Caki2 (cell line): ENCODE measurements at regions not wholly inside any gene's neighbourhood (a gene's known extent, or its start where the extent isn't known, plus 50 kb on each side); places are given as distances from the start of the nearest gene placed in this dataset.
A peak's percentile ranks its signal among the peaks of the same experiment; 100 is the strongest.

Source experiments
- DNase-seq: peaks from one replicate; pipeline ENCODE4 v3.0.0-alpha.2; 2015; ENCODE audit warnings: low read depth
- in situ Hi-C: cut with HindIII; loops from 2 replicates; pipeline ENCODE4 v1.10.0; 2016; ENCODE audit warnings: low sequenced_read_pairs, low pct_unique_long_range_greater_than_20kb, mixed read lengths

DNA sequence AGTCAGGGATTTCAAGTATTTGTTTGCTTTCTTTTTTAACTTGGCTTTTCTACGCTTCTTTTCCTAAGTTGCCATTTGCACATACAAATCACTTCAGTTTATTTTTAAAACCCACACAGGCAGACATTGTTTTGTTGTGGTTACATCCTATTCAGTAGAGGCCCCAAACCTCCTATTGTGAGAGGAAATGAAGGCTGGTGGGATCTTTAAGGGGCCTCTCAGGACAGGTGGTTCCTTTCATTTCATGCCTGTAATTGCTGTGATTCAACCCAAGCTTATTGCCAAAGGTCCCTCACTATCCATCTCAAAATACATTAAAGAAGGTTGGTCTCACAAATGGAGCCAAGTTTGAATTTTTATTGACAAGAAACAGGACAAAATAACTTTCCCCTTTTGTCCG lies 257.1 kb downstream of the ADAMTS20 start:
- no peak for DNase-seq
- in situ Hi-C loops = no loop called here

DNA sequence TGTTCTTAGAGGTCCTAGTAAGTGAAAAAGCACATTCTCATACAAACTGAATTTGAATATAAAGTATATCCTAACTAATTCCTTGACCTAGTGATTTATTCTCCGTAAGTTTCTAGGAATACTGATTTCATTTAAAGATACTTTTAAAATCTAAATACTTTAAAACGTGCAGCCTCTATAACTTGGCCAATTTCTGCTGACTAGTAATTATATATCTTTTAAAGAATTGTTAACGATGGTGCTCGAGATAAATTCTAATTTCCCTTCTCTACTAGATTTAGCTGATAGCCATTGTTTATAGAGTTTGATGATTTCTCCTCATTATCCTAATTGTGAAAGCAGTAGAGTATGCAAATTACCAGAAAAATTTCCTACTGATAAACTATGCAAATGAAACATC lies 257.9 kb downstream of the ADAMTS20 start:
- DNase-seq = no peak
- in situ Hi-C loops = no loop called here

DNA sequence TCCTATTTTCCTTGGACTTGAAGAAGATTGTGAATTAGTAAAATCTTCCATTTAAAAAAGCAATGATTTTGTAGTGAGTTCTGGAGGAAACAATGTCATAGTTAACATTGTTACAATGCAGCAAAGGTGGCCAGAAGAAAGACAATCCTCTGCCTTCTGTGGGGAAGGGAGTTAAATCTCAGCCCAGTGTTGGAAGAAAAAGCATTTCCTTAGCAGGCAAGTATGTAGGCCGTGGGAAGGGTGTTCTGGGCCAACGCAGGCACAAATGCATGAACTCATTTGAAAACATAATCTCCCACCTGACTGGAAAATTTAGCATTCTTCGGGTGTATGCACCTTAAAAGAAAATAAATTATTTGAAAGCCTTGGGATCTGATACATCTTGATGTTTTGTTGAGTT lies 258.6 kb downstream of the ADAMTS20 start:
- DNase-seq = no peak
- in situ Hi-C loops = no loop called here

DNA sequence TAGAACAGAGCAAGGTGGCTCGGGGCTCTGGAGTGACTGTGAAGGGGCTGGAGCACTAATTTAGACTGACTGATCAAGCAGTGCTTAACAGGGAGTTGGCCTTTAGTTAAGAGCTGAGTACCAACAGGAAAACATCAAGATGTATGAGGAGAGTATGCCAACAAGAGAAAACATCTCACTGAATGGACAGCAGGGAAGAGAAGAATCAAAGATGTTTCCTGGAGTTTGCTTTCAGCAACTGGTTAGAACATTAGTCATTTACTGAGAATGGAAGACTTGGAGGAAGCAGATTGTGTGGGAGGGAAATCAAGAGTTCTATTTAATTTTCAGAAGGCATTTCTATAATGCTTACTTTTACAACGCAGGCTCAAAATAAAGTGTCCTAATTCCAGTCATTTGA lies 259.3 kb downstream of the ADAMTS20 start:
- in situ Hi-C loops = no loop called here
- DNase-seq = no peak

DNA sequence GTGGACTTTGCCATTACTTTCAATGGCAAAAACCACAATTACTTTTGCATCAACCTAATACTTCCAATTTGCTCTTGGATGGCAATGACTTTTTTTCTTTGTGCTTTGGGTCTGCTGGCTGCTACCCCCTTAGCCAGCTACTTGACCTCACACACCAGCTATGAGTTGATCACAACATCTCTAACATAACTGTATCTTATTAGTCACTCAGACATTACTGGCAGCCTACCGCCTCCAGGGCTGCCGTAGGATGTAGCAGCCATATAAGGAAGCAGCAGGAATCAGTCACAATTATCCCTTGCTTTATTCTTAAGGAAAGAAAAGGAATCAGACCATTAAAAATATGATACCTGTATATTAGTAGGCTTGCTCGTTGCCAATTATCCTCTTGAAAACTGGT lies 260.5 kb downstream of the ADAMTS20 start:
- no peak for DNase-seq
- in situ Hi-C loops = no loop called here

DNA sequence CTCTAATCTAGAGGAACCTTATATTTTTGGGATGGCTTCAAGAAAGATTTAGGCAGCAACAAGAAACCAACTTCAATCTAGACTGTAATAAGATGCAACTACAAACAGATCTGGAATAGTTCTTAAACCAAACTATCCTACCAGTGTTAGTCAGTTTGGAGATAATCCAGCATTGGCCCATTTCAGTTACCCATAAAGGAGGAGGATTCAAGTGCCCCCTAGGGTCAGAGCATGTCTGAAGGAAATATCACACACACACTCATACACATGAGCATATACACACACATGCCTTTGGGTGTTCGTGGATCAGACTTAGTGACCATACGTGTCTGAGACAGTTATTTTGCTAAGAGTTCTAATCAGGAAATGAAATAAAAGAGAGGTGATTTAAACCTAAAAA lies 261.2 kb downstream of the ADAMTS20 start:
- DNase-seq = no peak
- in situ Hi-C loops = no loop called here

DNA sequence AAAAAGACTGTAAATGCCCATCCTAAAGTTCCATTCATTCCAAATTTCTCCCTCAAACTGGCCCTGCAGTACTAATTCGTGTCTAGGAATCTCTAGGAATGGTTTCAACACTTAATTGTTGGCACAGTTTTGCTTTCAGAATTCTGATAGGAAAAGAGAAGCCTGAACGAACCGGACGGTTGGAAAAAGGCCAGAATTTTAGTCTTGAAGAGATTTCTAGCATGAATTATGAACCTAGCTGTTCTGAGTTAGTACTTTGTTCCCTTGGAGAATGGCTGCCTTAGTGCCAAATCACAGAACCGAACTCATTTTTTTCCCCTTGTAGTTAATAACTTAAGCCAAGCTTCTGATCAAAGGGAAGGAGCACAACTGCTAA lies 262.6 kb downstream of the ADAMTS20 start:
- no peak for DNase-seq
- in situ Hi-C loops = no loop called here

DNA sequence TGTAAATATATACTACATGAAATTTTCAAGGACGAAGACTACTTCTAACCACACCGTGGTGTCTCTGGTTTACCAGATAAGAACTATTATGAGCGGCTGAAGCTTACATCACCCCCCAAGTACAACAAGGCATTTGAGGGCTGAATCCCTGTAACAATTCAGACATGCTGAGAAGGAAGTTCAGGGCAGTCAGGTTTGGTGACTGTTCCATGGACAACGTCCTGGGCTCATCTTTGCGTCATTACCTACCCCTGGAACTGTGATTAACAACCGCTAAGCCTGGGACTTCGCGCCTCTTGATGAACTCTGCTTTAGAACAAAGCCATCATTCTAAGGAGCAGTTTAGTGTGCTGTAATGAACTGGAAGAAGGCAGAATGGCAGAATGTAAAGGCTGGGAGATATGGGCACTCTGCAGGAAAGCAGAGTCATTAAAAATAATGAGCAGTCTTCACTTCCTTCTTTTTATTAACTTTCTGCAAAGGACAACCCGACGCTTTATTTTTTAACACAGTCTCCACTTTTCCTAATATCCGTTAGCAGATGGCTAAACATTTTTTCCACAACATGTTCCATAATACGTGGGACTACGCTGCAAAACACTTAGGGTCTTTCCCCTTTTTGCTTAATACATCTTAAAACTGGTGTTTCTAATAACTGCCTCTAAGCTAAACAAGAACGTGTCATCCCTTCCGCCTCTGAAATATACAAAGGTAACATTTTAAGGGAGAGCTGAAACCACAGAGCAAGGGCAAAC lies 263.2 kb downstream of the ADAMTS20 start:
- no peak for DNase-seq
- in situ Hi-C loops = no loop called here

DNA sequence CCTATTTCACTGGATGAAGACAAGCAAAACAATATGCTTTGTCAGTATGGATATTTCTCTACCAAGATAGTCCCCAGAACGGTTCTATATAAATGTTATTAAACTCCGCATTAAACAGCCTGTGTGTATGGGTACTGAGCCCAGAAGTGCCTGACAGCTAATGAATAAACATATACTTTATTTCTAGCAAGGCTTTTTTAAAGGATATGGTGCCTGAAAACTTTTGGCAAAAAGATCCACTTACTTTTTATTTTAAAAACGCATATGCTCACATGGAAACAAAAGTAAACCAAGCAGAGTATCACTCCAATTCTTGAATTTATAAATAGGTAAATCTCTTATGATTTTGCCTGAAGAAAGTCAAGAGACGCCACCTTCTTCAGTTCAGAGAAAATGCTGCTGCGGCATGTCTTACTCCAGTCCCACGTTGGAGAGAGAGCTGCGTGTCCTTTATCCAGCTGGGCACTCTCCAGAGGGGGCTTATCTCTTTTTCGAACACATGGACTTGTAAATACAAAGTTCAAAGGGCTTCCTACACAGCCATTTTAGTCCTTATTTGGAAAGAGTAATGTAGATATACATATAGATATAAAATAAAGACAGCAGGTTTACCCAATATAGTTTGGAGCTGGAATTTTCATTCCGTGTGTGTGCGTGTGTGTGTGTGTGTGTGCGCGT lies 264.2 kb downstream of the ADAMTS20 start:
- no peak for DNase-seq
- in situ Hi-C loops = no loop called here

DNA sequence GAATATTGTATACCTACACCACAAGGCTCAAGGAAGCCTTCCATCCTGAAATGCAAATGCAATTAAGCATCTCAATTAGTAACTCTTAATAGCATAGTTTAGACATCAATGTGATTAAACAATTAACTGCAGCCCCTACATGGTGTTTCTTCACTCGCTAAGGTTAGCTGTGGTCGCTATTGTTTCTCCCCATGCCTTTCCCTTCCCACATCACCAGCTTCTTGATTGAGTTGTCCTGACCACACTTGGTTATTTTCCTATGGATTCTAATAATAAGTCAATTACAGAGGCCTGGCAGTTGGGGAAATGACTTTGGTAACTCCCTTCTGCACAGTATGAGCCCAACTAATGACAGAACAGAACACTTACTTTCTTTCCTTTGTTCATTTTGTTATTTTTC lies 265.0 kb downstream of the ADAMTS20 start:
- in situ Hi-C loops = no loop called here
- DNase-seq = no peak

DNA sequence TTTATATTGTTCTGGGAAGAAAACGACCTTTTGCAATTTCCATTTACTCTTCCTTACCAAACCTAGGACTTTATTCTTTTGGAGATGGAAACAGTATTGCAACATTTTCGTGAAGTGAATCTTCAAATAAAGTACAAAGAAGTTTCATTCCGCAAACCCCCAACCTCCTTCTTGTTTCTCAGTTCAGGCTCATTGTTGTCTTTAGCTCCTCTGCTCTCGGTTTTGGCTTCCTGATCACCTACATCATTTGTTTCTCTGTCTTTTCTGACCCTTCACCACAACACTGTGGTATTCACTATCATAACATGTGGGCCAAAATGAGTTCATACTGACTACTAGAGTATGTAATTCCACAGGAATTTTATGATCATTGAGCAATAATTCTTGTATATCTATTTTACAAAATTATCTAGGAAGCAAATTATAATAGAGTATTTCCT lies 266.8 kb downstream of the ADAMTS20 start:
- in situ Hi-C loops = no loop called here
- DNase-seq = peak; percentile 76

DNA sequence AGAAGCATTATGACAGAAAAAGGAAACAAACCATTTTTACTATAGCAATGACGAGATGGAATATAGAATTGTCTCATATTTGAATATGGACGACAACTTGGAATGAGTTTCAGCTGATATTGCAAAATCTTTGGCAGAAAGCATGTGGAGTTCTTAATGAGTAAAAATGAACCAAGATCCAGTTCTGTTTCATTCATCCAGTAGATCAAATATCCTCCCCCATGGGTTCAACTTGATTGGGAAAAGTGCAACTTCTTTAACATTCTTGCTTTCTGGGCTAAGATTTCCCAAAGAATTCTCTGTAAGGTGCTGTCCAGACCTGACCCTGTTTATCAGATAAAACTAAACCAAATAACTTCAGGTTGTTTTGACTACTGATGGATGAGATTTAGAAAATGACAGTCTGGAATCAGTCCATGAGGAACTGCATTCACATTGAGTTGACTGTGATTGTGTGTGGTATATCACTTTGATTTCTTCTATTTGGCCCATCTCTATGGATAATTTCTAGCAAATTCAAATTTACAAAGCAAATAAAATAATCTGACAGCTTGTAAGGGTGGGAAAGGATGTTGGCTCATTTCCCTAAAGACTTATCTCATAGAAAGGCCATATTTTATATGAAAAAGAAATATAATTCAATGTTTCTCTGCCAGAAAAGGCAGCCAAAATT lies 267.4 kb downstream of the ADAMTS20 start:
- in situ Hi-C loops = no loop called here
- peak; percentile 22 for DNase-seq

DNA sequence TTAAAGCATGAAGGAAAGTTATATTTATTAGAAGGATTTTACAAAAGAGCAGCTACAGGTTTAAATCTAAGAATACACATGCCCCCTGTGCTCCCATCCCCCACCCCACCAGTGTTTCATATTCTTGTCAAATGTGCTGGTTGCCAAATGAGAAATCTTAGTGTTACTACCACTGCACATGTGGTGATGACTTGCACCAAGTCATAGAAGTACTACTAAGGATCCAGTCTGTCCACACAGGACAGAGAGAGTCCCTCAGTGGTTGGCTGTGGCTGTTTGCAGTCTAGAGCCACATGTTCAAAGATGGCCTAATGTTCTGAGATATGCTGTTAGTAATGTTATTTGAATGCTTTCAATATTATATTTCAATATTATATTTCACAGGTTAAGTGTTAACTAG lies 268.8 kb downstream of the ADAMTS20 start:
- DNase-seq = no peak
- in situ Hi-C loops = no loop called here

DNA sequence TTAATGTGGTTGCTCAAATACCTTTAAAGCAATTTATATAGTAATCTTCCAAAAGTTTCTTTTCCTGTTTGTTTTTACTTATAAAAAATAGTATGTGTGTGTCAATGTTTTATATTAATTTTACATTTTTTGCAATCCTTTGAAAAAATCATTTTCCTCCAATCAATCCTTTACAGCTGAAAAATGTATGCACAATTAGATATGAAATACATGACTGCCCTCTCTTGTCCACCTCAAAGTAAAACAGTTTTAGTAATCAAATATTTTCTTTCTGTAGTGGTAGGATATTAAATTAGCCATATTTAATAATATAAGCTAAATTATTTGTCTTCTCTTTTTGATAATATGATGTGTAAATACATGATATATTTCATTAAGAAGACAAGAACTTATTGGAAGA lies 269.9 kb downstream of the ADAMTS20 start:
- peak; percentile 21 for DNase-seq
- in situ Hi-C loops = no loop called here

DNA sequence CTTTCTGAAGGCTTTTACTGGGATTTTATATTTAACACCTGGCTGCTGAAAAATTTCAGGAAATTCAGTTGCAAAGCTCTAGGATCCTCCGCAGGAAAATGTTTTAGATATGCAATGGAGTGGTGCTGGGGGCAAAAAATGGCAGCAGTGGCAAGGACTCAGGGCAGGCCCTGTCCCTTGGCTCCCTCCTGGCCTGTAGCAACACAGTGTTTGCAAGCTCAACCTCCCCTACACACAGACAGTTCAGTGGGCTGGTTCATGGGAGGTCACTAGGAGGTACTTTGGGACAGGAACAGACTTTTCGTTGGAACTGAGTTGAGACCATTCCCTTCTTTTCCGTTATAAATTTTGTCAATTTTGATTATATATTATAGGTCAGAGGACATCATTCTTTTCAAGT lies 270.4 kb downstream of the ADAMTS20 start:
- in situ Hi-C loops = no loop called here
- no peak for DNase-seq

DNA sequence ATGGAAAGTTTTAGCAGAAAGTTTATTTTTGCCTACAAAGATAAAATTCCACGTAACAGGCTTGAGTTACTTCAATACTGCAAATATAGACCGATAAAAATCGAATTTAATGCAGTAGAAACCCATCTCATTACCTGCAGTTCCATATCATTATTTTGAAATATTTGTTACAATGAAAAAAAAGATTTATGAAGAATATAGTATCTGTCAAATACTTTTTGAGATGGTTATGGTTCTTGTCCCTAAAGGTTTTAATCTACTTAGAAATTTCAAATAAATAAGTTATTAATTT lies 273.5 kb downstream of the ADAMTS20 start:
- DNase-seq = no peak
- in situ Hi-C loops = no loop called here

DNA sequence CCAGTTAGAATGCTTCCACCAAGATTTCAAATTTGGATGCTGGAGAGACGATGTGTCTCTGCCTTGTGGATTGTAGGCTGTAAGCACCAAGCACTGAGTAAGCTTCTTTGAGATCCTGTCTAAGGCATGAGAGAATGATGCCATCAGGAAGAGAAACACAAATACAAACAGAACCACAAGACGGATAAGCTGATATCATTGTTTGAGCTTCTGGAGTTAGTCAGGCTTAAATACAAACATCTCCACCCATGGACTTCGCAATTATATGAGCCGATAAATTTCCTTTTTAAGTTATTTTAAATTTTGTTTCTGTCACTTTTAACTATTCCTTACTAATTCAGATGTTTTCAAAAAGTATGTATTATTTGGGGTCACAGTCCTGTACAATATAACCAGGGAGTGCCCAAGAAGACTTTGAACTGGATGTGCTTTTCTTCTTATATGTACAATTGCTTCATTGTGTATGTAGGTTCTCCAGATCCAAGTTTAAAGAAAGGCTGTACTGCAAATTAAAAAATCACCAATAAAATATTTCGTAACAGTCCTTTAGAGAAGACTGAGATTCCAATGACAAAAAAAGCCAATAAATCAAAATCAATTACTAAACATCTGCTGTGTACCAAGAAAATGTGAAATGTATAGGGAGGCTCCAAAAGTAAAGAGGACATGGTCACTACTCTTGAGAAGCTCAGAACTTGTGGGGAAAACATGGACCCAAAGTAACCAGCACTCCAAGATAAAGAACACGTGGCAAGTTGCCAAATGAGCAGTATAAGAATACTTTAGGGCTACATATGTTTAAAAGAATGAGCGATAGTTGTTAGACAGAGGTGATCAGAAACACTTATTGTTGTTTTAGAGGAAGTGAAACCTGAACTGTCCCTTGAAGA lies 274.1 kb downstream of the ADAMTS20 start:
- in situ Hi-C loops = no loop called here
- DNase-seq = peak; percentile 79

DNA sequence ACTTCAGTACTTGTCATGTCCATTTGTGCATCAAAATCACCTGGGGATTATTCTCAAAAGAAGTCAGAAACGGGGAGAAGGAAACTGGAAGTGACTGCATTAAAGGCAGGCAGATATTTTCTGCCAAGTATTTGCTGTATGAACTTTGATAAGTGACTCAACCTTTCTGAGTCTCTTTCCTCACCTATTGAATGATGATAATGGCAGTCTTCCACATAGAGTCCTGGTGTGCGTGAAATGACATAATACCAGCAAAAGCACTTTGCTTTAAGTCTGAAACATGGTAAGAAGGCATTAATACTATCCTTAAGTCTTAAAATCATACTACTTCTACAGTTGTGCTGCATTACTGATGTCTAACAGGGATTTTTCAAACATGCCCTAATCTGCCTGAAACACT lies 278.5 kb downstream of the ADAMTS20 start:
- in situ Hi-C loops = no loop called here
- no peak for DNase-seq

DNA sequence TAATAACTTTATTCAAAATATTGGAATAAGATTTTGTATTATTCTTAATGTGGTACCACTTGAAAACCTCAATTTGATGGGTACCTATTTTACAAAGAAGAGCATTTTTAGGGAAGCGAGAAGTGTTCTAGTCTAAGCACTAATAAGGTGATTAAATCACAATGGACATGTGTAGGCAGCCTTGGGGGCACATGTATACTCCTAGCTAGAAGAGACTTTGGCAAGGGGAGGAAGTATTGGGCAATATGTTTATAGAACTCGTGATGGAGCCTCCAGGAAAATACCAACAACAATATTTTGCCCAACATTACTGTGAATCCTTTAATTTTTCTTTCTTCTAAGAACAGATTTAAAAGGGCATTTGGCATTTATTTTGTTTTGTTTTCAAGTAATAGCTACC lies 280.3 kb downstream of the ADAMTS20 start:
- no peak for DNase-seq
- in situ Hi-C loops = no loop called here
